PC-3 (cell line): ENCODE measurements at regions not wholly inside any gene's neighbourhood (a gene's known extent, or its start where the extent isn't known, plus 50 kb on each side); places are given as distances from the start of the nearest gene placed in this dataset.

Experiments used
- ATAC-seq: fragments of 200-7000 bp; cut with Tn5 transposase; 2 replicates; pipeline ENCODE4 v1.9.1; 2020; ENCODE audit warnings: mild to moderate bottlenecking, moderate library complexity
- BruUV-seq: library from RNA; stranded (reverse); fragments of 400-500 nt; replicated peaks from 2 replicates; lab custom pipeline; 2021; lab: Mats Ljungman, UMichigan
- CTCF ChIA-PET: fragments of 300-600 bp; sonication (Branson Sonifier 250); formaldehyde crosslinking; loops from one replicate; lab custom pipeline; 2022; ENCODE audit warnings: antibody characterized with exemption; lab: Charles Lee
- POLR2A ChIA-PET: fragments of 300-600 bp; sonication (Branson Sonifier 250); formaldehyde crosslinking; loops from one replicate; lab custom pipeline; 2022; ENCODE audit warnings: antibody characterized with exemption; ENCODE audit not compliant: unreplicated experiment; lab: Charles Lee
- DNase-seq: peaks from one replicate; pipeline ENCODE4 v3.0.0-alpha.2; 2015
- H2AFZ ChIP-seq: fragments of 300-600 bp; sonication (generic); 2 replicates; pipeline ENCODE4 v1.6.0; 2016; ENCODE audit warnings: antibody characterized with exemption, low read length
- H3F3A ChIP-seq: fragments of 300-600 bp; sonication (generic); one replicate; pipeline ENCODE4 v1.6.0; 2017; ENCODE audit warnings: antibody characterized with exemption, low read length, control low read depth, mild to moderate bottlenecking; ENCODE audit not compliant: unreplicated experiment
- H3K27ac ChIP-seq: fragments of 300-600 bp; sonication (generic); 2 replicates; pipeline ENCODE4 v1.5.1; 2016; ENCODE audit warnings: mild to moderate bottlenecking, low read length
- H3K27me3 ChIP-seq: fragments of 300-600 bp; sonication (generic); 2 replicates; pipeline ENCODE4 v1.6.1; 2016; ENCODE audit warnings: low read length, mixed read lengths
- H3K36me3 ChIP-seq: fragments of 300-600 bp; sonication (generic); 2 replicates; pipeline ENCODE4 v1.6.1; 2016; ENCODE audit warnings: low read depth, mixed run types, low read length, mixed read lengths
- H3K4me1 ChIP-seq: fragments of 300-600 bp; sonication (generic); 2 replicates; pipeline ENCODE4 v1.5.1; 2016; ENCODE audit warnings: low read length; ENCODE audit not compliant: insufficient read depth
- H3K4me2 ChIP-seq: fragments of 300-600 bp; sonication (generic); 2 replicates; pipeline ENCODE4 v1.6.0; 2016; ENCODE audit warnings: low read length
- H3K4me3 ChIP-seq: fragments of 300-600 bp; sonication (generic); 2 replicates; pipeline ENCODE4 v1.5.1; 2016; ENCODE audit warnings: mild to moderate bottlenecking, low read length, mixed read lengths
- H3K79me2 ChIP-seq: fragments of 300-600 bp; sonication (generic); 2 replicates; pipeline ENCODE4 v1.6.1; 2017; ENCODE audit warnings: low read length, mixed read lengths
- H3K9ac ChIP-seq: fragments of 300-600 bp; sonication (generic); 2 replicates; pipeline ENCODE4 v1.6.0; 2016; ENCODE audit warnings: mild to moderate bottlenecking, low read length
- H3K9me2 ChIP-seq: fragments of 300-600 bp; sonication (generic); replicated peaks from 2 replicates; pipeline ENCODE4 v1.6.1; 2016; ENCODE audit warnings: mixed run types, low read length, mixed read lengths
- H3K9me3 ChIP-seq: fragments of 300-600 bp; sonication (generic); 2 replicates; pipeline ENCODE4 v1.6.1; 2016; ENCODE audit warnings: low read length, mixed read lengths
- H4K20me1 ChIP-seq: fragments of 300-600 bp; sonication (generic); 2 replicates; pipeline ENCODE4 v1.6.1; 2016; ENCODE audit warnings: low read length, mixed read lengths
- CTCF ChIP-seq: fragments of 300-600 bp; sonication (generic); conservative IDR thresholded peaks from 2 replicates; pipeline ENCODE4 v1.5.1; 2017; ENCODE audit warnings: antibody characterized with exemption, low read depth, mild to moderate bottlenecking, low read length
- EZH2 ChIP-seq: fragments of 300-600 bp; sonication (generic); IDR thresholded peaks from one replicate; pipeline ENCODE4 v1.6.1; 2017; ENCODE audit warnings: antibody characterized with exemption, mild to moderate bottlenecking, low read length; ENCODE audit not compliant: unreplicated experiment
- EZH2phosphoT487 ChIP-seq: fragments of 300-600 bp; sonication (generic); IDR thresholded peaks from 2 replicates; pipeline ENCODE4 v1.6.1; 2018; ENCODE audit warnings: mild to moderate bottlenecking, antibody characterized with exemption, low read length, borderline replicate concordance
- intact Hi-C: fragments of 100-400 bp; cut with micrococcal nuclease; formaldehyde crosslinking; loops from 2 replicates; pipeline ENCODE4 v1.9.0; 2023

DNA sequence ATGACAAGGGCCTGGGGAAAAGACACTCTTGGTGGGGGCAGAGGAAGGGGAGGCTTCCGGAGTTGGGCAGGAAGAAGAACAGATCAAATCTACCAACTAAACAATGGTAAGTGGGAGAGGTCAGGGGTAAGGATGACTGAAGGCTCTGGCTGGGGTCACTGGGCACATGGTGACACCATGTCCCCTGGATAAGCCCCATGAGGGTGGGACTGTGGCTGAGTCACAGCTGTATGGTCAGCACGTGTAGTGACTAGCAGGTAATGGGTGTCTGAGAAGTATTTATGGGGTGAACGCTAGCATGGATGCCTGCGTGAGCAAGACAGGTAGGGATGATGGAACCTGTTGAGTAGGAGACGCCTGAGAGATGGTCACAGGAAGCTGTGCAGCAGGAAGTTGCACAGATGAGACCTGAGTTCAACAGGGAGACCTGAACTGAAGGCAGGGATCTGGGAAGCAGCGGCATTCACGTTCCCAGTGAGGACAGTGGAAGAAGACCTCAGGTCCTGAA is 64.5 kb upstream of the SNX9 start:
- H3K9ac ChIP-seq: no peak overlapping the region
- CTCF ChIA-PET: interaction anchor here (1.1 kb wide), 1 partner anchor 12 kb away, joined by 3 read pairs; no protein-coding TSS in a partner anchor
- no peak overlapping the region for H2AFZ ChIP-seq
- BruUV-seq: no TSS peak
- no peak for DNase-seq
- POLR2A ChIA-PET: no interaction called here
- H3K27me3 ChIP-seq: no peaks in the 10 kb centered on the region
- no peak overlapping the region for H3K4me2 ChIP-seq
- H3K36me3 ChIP-seq: no peaks in the 10 kb centered on the region
- no peak overlapping the region for H3K4me3 ChIP-seq
- H3K9me3 ChIP-seq: no peaks in the 10 kb centered on the region
- no peak for TF ChIP-seq CTCF
- TF ChIP-seq EZH2: no peak
- TF ChIP-seq EZH2phosphoT487: no peak
- H3K4me1 ChIP-seq: peaks cover 49% of the 10 kb centered on the region
- ATAC-seq: no peak
- intact Hi-C loops: loop anchor here (5.0 kb wide), 1 partner anchor 146 kb away; no protein-coding TSS in a partner anchor
- peaks cover 5% of the 10 kb centered on the region for H3F3A ChIP-seq
- no peak overlapping the region for H3K27ac ChIP-seq
- no peaks in the 10 kb centered on the region for H3K9me2 ChIP-seq
- no peaks in the 10 kb centered on the region for H4K20me1 ChIP-seq
- no peaks in the 10 kb centered on the region for H3K79me2 ChIP-seq

- Histone ChIP-seq H3K27ac (no peak overlapping the region), H2AFZ (no peak overlapping the region), H3K36me3 (no peaks in the 10 kb centered on the region), H3K4me3 (no peak overlapping the region), H3K9me3 (no peaks in the 10 kb centered on the region), H3K4me1 (peaks cover 54% of the 10 kb centered on the region), H3K79me2 (no peaks in the 10 kb centered on the region), H3K9me2 (no peaks in the 10 kb centered on the region), H3K9ac (no peak overlapping the region), H3K4me2 (no peak overlapping the region), H4K20me1 (no peaks in the 10 kb centered on the region), H3K27me3 (no peaks in the 10 kb centered on the region), H3F3A (peaks cover 10% of the 10 kb centered on the region)
- ATAC-seq: no peak
- intact Hi-C loops: loop anchor here (5.0 kb wide), 1 partner anchor 147 kb away; no protein-coding TSS in a partner anchor
- no peak for TF ChIP-seq CTCF
- TF ChIP-seq EZH2: no peak
- no peak for TF ChIP-seq EZH2phosphoT487
- no TSS peak for BruUV-seq
- POLR2A ChIA-PET: no interaction called here
- CTCF ChIA-PET: interaction anchor here (0.6 to 1.1 kb wide), 2 partner anchors 12 to 309 kb away, joined by 3 to 5 read pairs; no protein-coding TSS in a partner anchor
- DNase-seq: peak; percentile 30
These were observed 64.0 kb upstream of the SNX9 start for GRCh38 chr6:157759028-157759427.

DNA sequence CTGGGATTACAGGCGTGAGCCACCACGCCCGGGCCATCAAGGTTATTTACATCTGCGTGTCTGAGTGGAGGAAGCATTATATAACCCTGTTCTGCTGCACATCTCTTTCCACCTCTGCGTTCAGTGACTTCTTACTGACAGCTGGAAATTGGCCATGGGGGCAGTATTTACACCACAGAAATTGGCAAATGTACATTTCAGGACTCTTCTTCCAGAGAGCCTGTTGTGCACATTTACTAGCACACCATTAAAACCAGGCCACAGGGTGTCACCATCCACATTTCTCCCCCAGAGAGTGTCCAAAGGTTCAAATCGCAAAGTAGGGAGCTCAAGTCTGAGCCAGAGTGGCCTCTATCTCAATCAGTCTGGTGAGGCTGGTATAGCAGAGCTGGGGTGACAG is 62.9 kb upstream of the SNX9 start:
- H3K27me3 ChIP-seq: no peaks in the 10 kb centered on the region
- ChIA-PET CTCF (no interaction called here), POLR2A (no interaction called here)
- H3K9ac ChIP-seq: peak overlapping the region; percentile 24; the same call in 1 of the 2 replicates
- H3K9me3 ChIP-seq: no peaks in the 10 kb centered on the region
- H3K9me2 ChIP-seq: no peaks in the 10 kb centered on the region
- no peak for ATAC-seq
- H3K27ac ChIP-seq: peak overlapping the region; percentile 89
- H2AFZ ChIP-seq: no peak overlapping the region
- TF ChIP-seq CTCF (no peak), EZH2phosphoT487 (no peak), EZH2 (no peak)
- no peak for DNase-seq
- H3K4me2 ChIP-seq: peak overlapping the region; percentile 90
- intact Hi-C loops: loop anchor here (2.0 to 10.0 kb wide), 2 partner anchors 65 to 95 kb away; no protein-coding TSS in a partner anchor
- BruUV-seq: no TSS peak
- peaks cover 11% of the 10 kb centered on the region for H3F3A ChIP-seq
- no peaks in the 10 kb centered on the region for H4K20me1 ChIP-seq
- no peak overlapping the region for H3K4me3 ChIP-seq
- H3K36me3 ChIP-seq: no peaks in the 10 kb centered on the region
- peaks cover 62% of the 10 kb centered on the region for H3K4me1 ChIP-seq
- H3K79me2 ChIP-seq: no peaks in the 10 kb centered on the region
